Endothelial cell of umbilical vein (primary cell): ENCODE measurements at regions not wholly inside any gene's neighbourhood (a gene's known extent, or its start where the extent isn't known, plus 50 kb on each side); places are given as distances from the start of the nearest gene placed in this dataset.

ENCODE experiments used
- BruUV-seq: library from RNA; stranded (reverse); fragments of 400-500 nt; replicated peaks from 2 replicates; lab custom pipeline; 2021; lab: Mats Ljungman, UMichigan
- CTCF ChIA-PET: fragments of 300-600, 350-600 bp; sonication (Branson Sonifier 250); formaldehyde crosslinking; loops from one replicate; lab custom pipeline; 2021; ENCODE audit warnings: antibody characterized with exemption, inconsistent platforms; lab: Charles Lee
- POLR2A ChIA-PET: fragments of 300-600, 350-600 bp; sonication (Branson Sonifier 250); formaldehyde crosslinking; loops from one replicate; lab custom pipeline; 2021; ENCODE audit warnings: antibody characterized with exemption, inconsistent platforms; lab: Charles Lee
- DNase-seq: peaks from one replicate; pipeline ENCODE4 v3.0.0-alpha.2; 2011; ENCODE audit warnings: low read depth, low spot score
- FAIRE-seq: peaks from 2 replicates; lab custom pipeline; 2011; peaks lifted over from hg19 to GRCh38; lab: Jason Lieb, UNC
- H2AFZ ChIP-seq: 2 replicates; pipeline ENCODE4 v1.6.0; 2012; ENCODE audit warnings: low read depth, low read length, control low read depth, inconsistent platforms
- H3K27ac ChIP-seq: 2 replicates; pipeline ENCODE4 v1.5.1; 2011; ENCODE audit warnings: low read depth, mild to moderate bottlenecking, control low read depth, low read length, moderate library complexity; ENCODE audit not compliant: insufficient read depth
- H3K27me3 ChIP-seq, 2 experiments: 2 replicates each; pipeline versions ENCODE4 v1.6.0 to v1.6.1; 2011; ENCODE audit warnings: low read length in 2 of 2, mixed read lengths in 1 of 2; ENCODE audit not compliant: control insufficient read depth in 2 of 2, insufficient read depth in 2 of 2
- H3K36me3 ChIP-seq, 2 experiments: 2 replicates in 1 of 2; 3 replicates in 1 of 2; pipeline ENCODE4 v1.5.1; 2011; ENCODE audit warnings: low read length in 2 of 2, mild to moderate bottlenecking in 1 of 2, moderate library complexity in 1 of 2; ENCODE audit not compliant: control insufficient read depth in 2 of 2, insufficient read depth in 2 of 2; ENCODE audit errors: extremely low read depth in 1 of 2
- H3K4me1 ChIP-seq: 3 replicates; pipeline ENCODE4 v1.5.1; 2011; ENCODE audit warnings: mild to moderate bottlenecking, low read length; ENCODE audit not compliant: control insufficient read depth, insufficient read depth; ENCODE audit errors: extremely low read depth
- H3K4me2 ChIP-seq: 2 replicates; pipeline ENCODE4 v1.6.1; 2011; ENCODE audit warnings: low read length, control low read depth, mixed read lengths; ENCODE audit not compliant: insufficient read depth
- H3K4me3 ChIP-seq, 3 experiments: fragments of 200-600 bp in 1 of 3; sonication (generic), shearing (Covaris generic) in 1 of 3; replicated peaks in 1 of 3; 2 replicates each; pipeline ENCODE4 v1.5.1; 2011 to 2016; ENCODE audit warnings: control low read depth in 3 of 3, low read length in 3 of 3, mild to moderate bottlenecking in 2 of 3, inconsistent platforms in 1 of 3, low read depth in 1 of 3, moderate library complexity in 1 of 3; ENCODE audit not compliant: insufficient read depth in 1 of 3
- H3K79me2 ChIP-seq: 2 replicates; pipeline ENCODE4 v1.6.0; 2012; ENCODE audit warnings: low read length, inconsistent platforms; ENCODE audit not compliant: control insufficient read depth, insufficient read depth
- H3K9ac ChIP-seq: replicated peaks from 2 replicates; pipeline ENCODE3; 2011; ENCODE audit warnings: low read length, control low read depth; ENCODE audit not compliant: insufficient read depth; ENCODE audit errors: extremely low read depth
- H3K9me1 ChIP-seq: replicated peaks from 3 replicates; pipeline ENCODE4 v1.6.0; 2011; ENCODE audit warnings: mild to moderate bottlenecking, low read length; ENCODE audit not compliant: control insufficient read depth, insufficient read depth; ENCODE audit errors: extremely low read depth
- H3K9me3 ChIP-seq: replicated peaks from 2 replicates; pipeline ENCODE4 v1.5.1; 2012; ENCODE audit warnings: low read length, inconsistent platforms; ENCODE audit not compliant: control insufficient read depth, insufficient read depth
- H4K20me1 ChIP-seq: replicated peaks from 2 replicates; pipeline ENCODE3; 2011; ENCODE audit warnings: mild to moderate bottlenecking, low read length; ENCODE audit not compliant: control insufficient read depth, insufficient read depth; ENCODE audit errors: extremely low read depth
- EZH2 ChIP-seq: IDR thresholded peaks from 2 replicates; pipeline ENCODE4 v1.6.1; 2012; ENCODE audit warnings: borderline replicate concordance, low read depth, mild to moderate bottlenecking, moderate library complexity, low read length, inconsistent platforms; ENCODE audit not compliant: severe bottlenecking
- FOS ChIP-seq: IDR thresholded peaks from 2 replicates; pipeline ENCODE4 v1.6.1; 2011; ENCODE audit warnings: mild to moderate bottlenecking, low read length, moderate library complexity, borderline replicate concordance; ENCODE audit not compliant: insufficient read depth
- GATA2 ChIP-seq: IDR thresholded peaks from 2 replicates; pipeline ENCODE4 v1.7.0; 2011; ENCODE audit warnings: low read depth, mild to moderate bottlenecking, moderate library complexity, mixed read lengths, low read length; ENCODE audit not compliant: insufficient read length, insufficient read depth
- JUN ChIP-seq: IDR thresholded peaks from 2 replicates; pipeline ENCODE4 v1.6.1; 2011; ENCODE audit warnings: borderline replicate concordance, low read depth; ENCODE audit not compliant: insufficient read length, insufficient read depth
- MYC ChIP-seq: IDR thresholded peaks from one replicate; pipeline ENCODE4 v1.6.1; 2011; ENCODE audit warnings: mild to moderate bottlenecking, low read depth, low read length
- POLR2A ChIP-seq: IDR thresholded peaks from 2 replicates; pipeline ENCODE4 v1.6.1; 2012; ENCODE audit warnings: low read depth, mild to moderate bottlenecking, control low read depth, low read length
- POLR2AphosphoS5 ChIP-seq: IDR thresholded peaks from 2 replicates; pipeline ENCODE4 v1.6.1; 2012; ENCODE audit warnings: low read depth, mild to moderate bottlenecking, control low read depth, low read length, moderate library complexity; ENCODE audit not compliant: insufficient read depth
- dilution Hi-C: fragments of 300-500 bp; cut with MboI; formaldehyde crosslinking; loops from one replicate; pipeline ENCODE4 v1.15.0; 2019; ENCODE audit warnings: low sequenced_read_pairs; ENCODE audit not compliant: extremely low pct_ligation_motif_present
- intact Hi-C: fragments of 100-400 bp; cut with micrococcal nuclease; formaldehyde crosslinking; loops from one replicate; pipeline ENCODE4 v1.10.0; 2022
- TF ChIP-seq, protein P1 (sequence below): IDR thresholded peaks from 2 replicates; pipeline ENCODE4 v1.6.1; 2011; ENCODE audit not compliant: insufficient read depth, insufficient read length
- TF ChIP-seq, protein P2 (sequence below), 2 donors: IDR thresholded peaks; 1 replicate in 1 of 2; 2 replicates in 1 of 2; pipeline ENCODE4 v1.5.1; 2011; ENCODE audit warnings: low read length in 2 of 2, mild to moderate bottlenecking in 2 of 2, moderate library complexity in 2 of 2, control low read depth in 1 of 2, inconsistent platforms in 1 of 2, low read depth in 1 of 2; ENCODE audit not compliant: insufficient read depth in 1 of 2; ENCODE audit errors: extremely low read depth in 1 of 2

GRCh38 chr4:35147761-35148160 lies 1096.6 kb downstream of the ARAP2 start:
- no peak for FAIRE-seq
- CTCF ChIA-PET, result no interaction called here
- intact Hi-C loops, result no loop called here

More at GRCh38 chr4:35147761-35148160, 1096.6 kb downstream of the ARAP2 start:
- dilution Hi-C loops, result no loop called here
- POLR2A ChIA-PET, result no interaction called here
- Histone ChIP-seq H4K20me1 (no peaks in the 10 kb centered on the region), H3K4me2 (no peak overlapping the region), H3K9ac (no peak overlapping the region), H2AFZ (no peak overlapping the region), H3K79me2 (no peaks in the 10 kb centered on the region), H3K9me3 (peaks cover 7% of the 10 kb centered on the region), H3K4me1 (no peaks in the 10 kb centered on the region), H3K9me1 (no peaks in the 10 kb centered on the region), H3K27me3 (no peaks in the 10 kb centered on the region), H3K27ac (no peak overlapping the region), H3K36me3 (no peaks in the 10 kb centered on the region), H3K4me3 (no peak overlapping the region)
- no peak for DNase-seq
- BruUV-seq, result no TSS peak
- no peak for TF ChIP-seq POLR2A
- TF ChIP-seq, protein P1, sequence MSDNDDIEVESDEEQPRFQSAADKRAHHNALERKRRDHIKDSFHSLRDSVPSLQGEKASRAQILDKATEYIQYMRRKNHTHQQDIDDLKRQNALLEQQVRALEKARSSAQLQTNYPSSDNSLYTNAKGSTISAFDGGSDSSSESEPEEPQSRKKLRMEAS, result no peak
- no peak for TF ChIP-seq JUN
- no peak for TF ChIP-seq EZH2
- TF ChIP-seq FOS, result no peak
- no peak for TF ChIP-seq POLR2AphosphoS5
- TF ChIP-seq, protein P2, sequence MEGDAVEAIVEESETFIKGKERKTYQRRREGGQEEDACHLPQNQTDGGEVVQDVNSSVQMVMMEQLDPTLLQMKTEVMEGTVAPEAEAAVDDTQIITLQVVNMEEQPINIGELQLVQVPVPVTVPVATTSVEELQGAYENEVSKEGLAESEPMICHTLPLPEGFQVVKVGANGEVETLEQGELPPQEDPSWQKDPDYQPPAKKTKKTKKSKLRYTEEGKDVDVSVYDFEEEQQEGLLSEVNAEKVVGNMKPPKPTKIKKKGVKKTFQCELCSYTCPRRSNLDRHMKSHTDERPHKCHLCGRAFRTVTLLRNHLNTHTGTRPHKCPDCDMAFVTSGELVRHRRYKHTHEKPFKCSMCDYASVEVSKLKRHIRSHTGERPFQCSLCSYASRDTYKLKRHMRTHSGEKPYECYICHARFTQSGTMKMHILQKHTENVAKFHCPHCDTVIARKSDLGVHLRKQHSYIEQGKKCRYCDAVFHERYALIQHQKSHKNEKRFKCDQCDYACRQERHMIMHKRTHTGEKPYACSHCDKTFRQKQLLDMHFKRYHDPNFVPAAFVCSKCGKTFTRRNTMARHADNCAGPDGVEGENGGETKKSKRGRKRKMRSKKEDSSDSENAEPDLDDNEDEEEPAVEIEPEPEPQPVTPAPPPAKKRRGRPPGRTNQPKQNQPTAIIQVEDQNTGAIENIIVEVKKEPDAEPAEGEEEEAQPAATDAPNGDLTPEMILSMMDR (IDR thresholded peaks at IDR 0.05; ENCODE audit: extremely low read depth in 1 of 2, insufficient read depth in 1 of 2, low read depth in 1 of 2, low read length in 2 of 2), result no peak
- TF ChIP-seq GATA2, result no peak
- no peak for TF ChIP-seq MYC
